ENCODE measurements at regions not wholly inside any gene's neighbourhood (a gene's known extent, or its start where the extent isn't known, plus 50 kb on each side); places are given as distances from the start of the nearest gene placed in this dataset.
"Not testable (repeated sequence)": the region's sequence is repeated elsewhere in the genome, so short reads cannot be mapped to it uniquely, and the experiment has no call there.

DNA sequence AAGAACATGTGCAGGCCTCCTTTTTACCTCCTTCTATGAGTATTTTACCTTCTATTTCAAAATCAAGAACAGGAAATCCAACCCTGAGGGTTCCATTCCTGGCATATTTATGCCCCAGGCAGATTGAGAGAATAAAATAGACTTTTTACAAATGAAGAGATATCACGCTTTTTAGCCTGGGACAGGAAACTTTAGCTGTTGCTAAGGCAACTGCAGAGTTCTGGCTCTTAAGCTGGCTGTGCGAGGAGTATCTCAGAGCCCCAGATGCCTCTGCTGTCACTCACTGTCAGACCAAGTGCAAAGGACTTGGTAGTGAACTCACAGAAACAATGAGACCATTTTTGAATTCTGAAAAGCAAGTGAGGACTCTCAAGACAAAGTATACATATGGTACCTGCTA lies 69.5 kb upstream of the HSPB3 start:
- no peak overlapping the region for H3K4me3 ChIP-seq (ENCODE audit: low read length in 2 of 2)
- H3K4me1 ChIP-seq (ENCODE audit: insufficient read depth, low read length) = no peaks in the 10 kb centered on the region
- Mint-ChIP-seq H3K27ac (no peak overlapping the region), H3K4me3 (no peak overlapping the region), H3K27me3 (peaks cover 8 to 9% of the 10 kb centered on the region in 2 donors), H3K9me3 (peaks cover 0 to 5% (median 0%) of the 10 kb centered on the region in 8 donors), H3K36me3 (no peaks in the 10 kb centered on the region), H3K4me1 (no peaks in the 10 kb centered on the region)
- POLR2A ChIA-PET (ENCODE audit: partially characterized antibody) = no interaction called here
- intact Hi-C loops (cut with micrococcal nuclease) = no loop called here
- no peak for DNase-seq
- no peaks in the 10 kb centered on the region for H3K36me3 ChIP-seq (ENCODE audit: insufficient read depth, low read length)
- H3K27ac ChIP-seq (ENCODE audit: low read depth, low read length) = no peak overlapping the region
- H3K9me3 ChIP-seq (ENCODE audit: control insufficient read depth in 1 of 2, low read length in 2 of 2) = no peaks in the 10 kb centered on the region
- CTCF ChIA-PET (ENCODE audit: partially characterized antibody) = interaction anchor here (0.8 kb wide), 1 partner anchor 14 kb away, joined by 3 read pairs; no protein-coding TSS in a partner anchor
- H3K27me3 ChIP-seq (ENCODE audit: insufficient read depth, low read length) = no peaks in the 10 kb centered on the region

DNA sequence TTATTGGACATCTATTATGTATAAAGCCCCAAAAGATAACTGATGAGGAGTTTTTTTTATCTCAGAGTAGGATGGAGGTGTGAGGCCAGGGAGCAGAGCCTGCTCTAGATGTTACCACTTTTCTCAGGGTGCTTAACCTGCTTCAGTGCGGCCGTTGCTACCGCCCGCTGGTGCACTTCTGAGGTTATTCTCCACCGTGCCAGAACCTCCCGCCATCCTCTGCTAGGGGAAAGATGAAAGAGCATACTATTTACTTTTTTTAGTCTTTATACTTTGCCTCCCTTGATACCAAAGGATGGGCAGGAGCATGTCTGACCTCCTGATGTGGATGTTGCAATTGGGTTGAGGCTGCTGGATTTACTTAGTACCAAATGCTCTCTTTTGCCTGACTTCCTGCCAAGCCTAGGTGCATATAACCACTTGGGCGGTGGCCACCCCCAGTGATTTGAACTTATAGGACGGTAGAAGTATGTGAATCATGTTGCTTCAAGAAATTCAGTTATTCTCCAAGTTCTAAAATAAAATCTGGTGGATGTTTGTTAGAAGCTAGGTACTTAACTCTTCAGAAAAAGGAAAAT lies 71.1 kb upstream of the HSPB3 start:
- Histone ChIP-seq H3K4me1 (ENCODE audit: insufficient read depth, low read length) (no peaks in the 10 kb centered on the region), H3K27ac (ENCODE audit: low read depth, low read length) (no peak overlapping the region), H3K36me3 (ENCODE audit: insufficient read depth, low read length) (no peaks in the 10 kb centered on the region), H3K9me3 (ENCODE audit: control insufficient read depth in 1 of 2, low read length in 2 of 2) (no peaks in the 10 kb centered on the region), H3K27me3 (ENCODE audit: insufficient read depth, low read length) (no peaks in the 10 kb centered on the region), H3K4me3 (ENCODE audit: low read length in 2 of 2) (no peak overlapping the region)
- Mint-ChIP-seq H3K4me1 (no peaks in the 10 kb centered on the region), H3K4me3 (no peak overlapping the region), H3K27me3 (peaks cover 10% of the 10 kb centered on the region in 2 donors), H3K36me3 (no peaks in the 10 kb centered on the region), H3K9me3 (peaks cover 0 to 5% (median 0%) of the 10 kb centered on the region in 8 donors), H3K27ac (no peak overlapping the region)
- ChIA-PET CTCF (ENCODE audit: partially characterized antibody) (no interaction called here), POLR2A (ENCODE audit: partially characterized antibody) (no interaction called here)
- no peak for DNase-seq
- intact Hi-C loops (cut with micrococcal nuclease) = no loop called here

DNA sequence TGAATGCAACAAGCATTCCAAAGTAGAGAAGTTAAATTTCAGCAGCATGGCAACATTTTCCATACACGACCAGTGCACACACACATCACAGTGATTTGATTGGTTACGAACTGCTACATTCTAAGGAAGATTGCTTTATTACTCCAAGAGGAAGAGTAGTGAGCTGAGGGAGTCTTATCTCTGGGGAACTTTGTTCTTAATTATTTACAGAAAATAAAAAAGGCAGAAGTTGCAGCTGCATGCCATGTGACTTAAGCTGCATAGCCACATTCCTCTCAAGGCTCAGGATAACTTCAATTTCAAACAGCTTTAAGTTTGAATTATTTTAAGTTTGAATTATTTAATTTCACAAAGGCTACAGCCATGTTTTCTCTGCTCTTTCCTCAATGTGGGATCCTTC lies 71.6 kb upstream of the HSPB3 start:
- intact Hi-C loops (cut with micrococcal nuclease) = no loop called here
- POLR2A ChIA-PET (ENCODE audit: partially characterized antibody) = no interaction called here
- no peaks in the 10 kb centered on the region for H3K36me3 ChIP-seq (ENCODE audit: insufficient read depth, low read length)
- H3K9me3 ChIP-seq (ENCODE audit: control insufficient read depth in 1 of 2, low read length in 2 of 2) = no peaks in the 10 kb centered on the region
- no peak for DNase-seq
- Mint-ChIP-seq H3K9me3 (peaks cover 0 to 5% (median 0%) of the 10 kb centered on the region in 8 donors), H3K4me3 (no peak overlapping the region), H3K27ac (no peak overlapping the region), H3K4me1 (no peaks in the 10 kb centered on the region), H3K36me3 (no peaks in the 10 kb centered on the region), H3K27me3 (peaks cover 14% of the 10 kb centered on the region in 2 donors)
- no peaks in the 10 kb centered on the region for H3K27me3 ChIP-seq (ENCODE audit: insufficient read depth, low read length)
- no peak overlapping the region for H3K4me3 ChIP-seq (ENCODE audit: low read length in 2 of 2)
- no peaks in the 10 kb centered on the region for H3K4me1 ChIP-seq (ENCODE audit: insufficient read depth, low read length)
- CTCF ChIA-PET (ENCODE audit: partially characterized antibody) = no interaction called here
- no peak overlapping the region for H3K27ac ChIP-seq (ENCODE audit: low read depth, low read length)

DNA sequence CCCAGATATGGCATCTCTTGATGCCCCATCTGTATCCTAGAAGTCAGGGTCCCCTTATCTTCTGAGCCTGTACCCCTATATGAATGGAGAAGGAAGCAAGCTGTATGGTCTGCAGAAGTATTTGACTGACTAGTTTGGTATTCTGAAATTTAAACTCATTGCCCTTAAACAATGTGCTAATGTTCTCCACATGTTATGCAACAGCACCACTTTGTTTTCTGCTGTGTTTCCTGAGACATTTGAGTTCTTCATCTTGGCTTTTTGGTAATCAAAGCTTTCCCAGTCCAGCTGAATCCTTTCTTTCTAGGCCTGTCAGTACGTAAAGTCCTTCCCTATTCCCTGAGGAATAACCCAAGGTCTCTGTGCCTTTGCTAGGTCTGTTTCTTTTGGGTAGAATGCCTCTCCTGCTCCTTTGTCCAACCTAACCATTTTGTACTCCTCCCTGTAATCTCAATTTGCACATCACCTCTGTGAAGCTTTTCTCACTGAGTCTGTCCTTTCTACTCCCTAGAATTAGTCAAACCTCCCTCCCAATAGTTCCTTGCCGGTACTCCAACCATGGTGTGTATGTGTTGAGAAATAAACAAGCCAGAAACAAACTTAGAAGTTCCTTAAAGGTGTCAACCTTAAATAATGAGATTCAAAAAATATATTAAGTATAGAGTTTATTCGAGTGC lies 72.1 kb upstream of the HSPB3 start:
- CTCF ChIA-PET (ENCODE audit: partially characterized antibody) = no interaction called here
- H3K27me3 ChIP-seq (ENCODE audit: insufficient read depth, low read length) = no peaks in the 10 kb centered on the region
- H3K9me3 Mint-ChIP-seq = peaks cover 0 to 5% (median 0%) of the 10 kb centered on the region in 8 donors
- no peak overlapping the region for H3K4me3 Mint-ChIP-seq
- H3K4me1 Mint-ChIP-seq = no peaks in the 10 kb centered on the region
- no peak overlapping the region for H3K27ac Mint-ChIP-seq
- no peaks in the 10 kb centered on the region for H3K36me3 Mint-ChIP-seq
- no peaks in the 10 kb centered on the region for H3K9me3 ChIP-seq (ENCODE audit: control insufficient read depth in 1 of 2, low read length in 2 of 2)
- intact Hi-C loops (cut with micrococcal nuclease) = no loop called here
- no peak overlapping the region for H3K4me3 ChIP-seq (ENCODE audit: low read length in 2 of 2)
- POLR2A ChIA-PET (ENCODE audit: partially characterized antibody) = no interaction called here
- H3K36me3 ChIP-seq (ENCODE audit: insufficient read depth, low read length) = no peaks in the 10 kb centered on the region
- H3K27me3 Mint-ChIP-seq = peaks cover 14 to 16% of the 10 kb centered on the region in 2 donors
- H3K4me1 ChIP-seq (ENCODE audit: insufficient read depth, low read length) = no peaks in the 10 kb centered on the region
- no peak overlapping the region for H3K27ac ChIP-seq (ENCODE audit: low read depth, low read length)
- DNase-seq = no peak

DNA sequence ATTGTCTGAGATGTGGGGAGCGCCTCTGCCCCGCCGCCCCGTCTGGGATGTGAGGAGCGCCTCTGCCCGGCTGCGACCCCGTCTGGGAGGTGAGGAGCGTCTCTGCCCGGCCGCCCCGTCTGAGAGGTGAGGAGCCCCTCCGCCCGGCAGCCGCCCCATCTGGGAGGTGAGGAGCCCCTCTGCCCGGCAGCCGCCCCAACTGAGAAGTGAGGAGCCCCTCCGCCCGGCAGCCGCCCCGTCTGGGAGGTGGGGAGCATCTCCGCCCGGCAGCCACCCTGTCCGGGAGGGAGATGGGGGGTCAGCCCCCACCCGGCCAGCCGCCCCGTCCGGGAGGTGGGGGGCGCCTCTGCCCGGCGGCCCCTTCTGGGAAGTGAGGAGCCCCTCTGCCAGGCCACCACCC lies 70.9 kb upstream of the ARL15 start:
- intact Hi-C loops (cut with micrococcal nuclease); H3K9me3 ChIP-seq (ENCODE audit: control insufficient read depth in 1 of 2, low read length in 2 of 2); H3K27me3 ChIP-seq (ENCODE audit: insufficient read depth, low read length); H3K4me1 Mint-ChIP-seq; POLR2A ChIA-PET (ENCODE audit: partially characterized antibody); CTCF ChIA-PET (ENCODE audit: partially characterized antibody); H3K4me3 ChIP-seq (ENCODE audit: low read length in 2 of 2); H3K4me1 ChIP-seq (ENCODE audit: insufficient read depth, low read length); H3K27ac Mint-ChIP-seq; H3K36me3 ChIP-seq (ENCODE audit: insufficient read depth, low read length); H3K4me3 Mint-ChIP-seq; H3K36me3 Mint-ChIP-seq; H3K27ac ChIP-seq (ENCODE audit: low read depth, low read length): not testable (repeated sequence)
- peaks cover 16 to 21% of the 10 kb centered on the region in 2 donors for H3K27me3 Mint-ChIP-seq
- H3K9me3 Mint-ChIP-seq = peaks cover 0 to 10% (median 4%) of the 10 kb centered on the region in 8 donors
- DNase-seq = peak in 1 of 5 donors; percentile 1

DNA sequence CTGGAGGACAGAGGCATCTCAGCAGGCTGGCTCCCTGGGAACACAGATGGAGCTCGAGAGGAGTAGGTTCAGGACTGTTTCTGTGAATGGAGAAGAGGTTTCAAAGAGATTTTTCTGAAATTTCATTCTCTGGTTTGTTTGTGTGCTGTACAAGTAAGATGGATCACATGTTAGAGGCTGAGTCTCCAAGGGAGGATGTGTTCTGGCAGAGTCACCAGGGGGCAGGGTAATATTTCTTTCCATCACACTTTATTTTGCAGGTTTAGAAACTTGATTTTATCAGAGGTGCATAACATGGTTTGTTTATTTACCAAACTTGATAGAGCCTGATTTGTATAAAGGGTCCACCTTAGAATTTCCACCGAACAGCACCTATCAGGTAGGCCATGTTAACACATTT lies 69.2 kb upstream of the ARL15 start:
- Histone ChIP-seq H3K36me3 (ENCODE audit: insufficient read depth, low read length) (no peaks in the 10 kb centered on the region), H3K4me3 (ENCODE audit: low read length in 2 of 2) (no peak overlapping the region), H3K4me1 (ENCODE audit: insufficient read depth, low read length) (no peaks in the 10 kb centered on the region), H3K27me3 (ENCODE audit: insufficient read depth, low read length) (no peaks in the 10 kb centered on the region), H3K9me3 (ENCODE audit: control insufficient read depth in 1 of 2, low read length in 2 of 2) (no peaks in the 10 kb centered on the region), H3K27ac (ENCODE audit: low read depth, low read length) (no peak overlapping the region)
- H3K27me3 Mint-ChIP-seq = peaks cover 25 to 27% of the 10 kb centered on the region in 2 donors
- ChIA-PET CTCF (ENCODE audit: partially characterized antibody) (no interaction called here), POLR2A (ENCODE audit: partially characterized antibody) (no interaction called here)
- H3K4me3 Mint-ChIP-seq = no peak overlapping the region
- intact Hi-C loops (cut with micrococcal nuclease) = no loop called here
- H3K36me3 Mint-ChIP-seq = no peaks in the 10 kb centered on the region
- DNase-seq = no peak
- H3K9me3 Mint-ChIP-seq = peaks cover 0 to 10% (median 4%) of the 10 kb centered on the region in 8 donors
- H3K27ac Mint-ChIP-seq = no peak overlapping the region
- H3K4me1 Mint-ChIP-seq = no peaks in the 10 kb centered on the region

DNA sequence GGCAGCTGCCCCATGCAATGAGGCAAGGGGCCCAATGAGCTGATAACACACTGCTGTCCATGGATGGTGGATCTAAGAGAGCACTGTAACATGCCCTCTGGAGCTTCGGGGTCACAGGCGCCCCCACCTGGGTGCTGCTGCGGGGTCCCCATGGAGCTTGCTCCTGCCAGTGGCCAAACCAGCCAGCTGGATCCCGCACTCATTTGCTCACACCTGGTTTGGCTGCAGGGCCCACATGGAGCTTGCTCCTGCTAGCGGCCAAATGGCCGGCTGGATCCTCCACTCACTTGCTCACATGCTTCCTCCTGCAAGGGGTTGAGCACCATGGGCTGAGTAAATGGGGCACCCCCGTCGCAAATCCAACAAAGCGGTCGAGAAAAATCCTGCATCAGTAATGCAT lies 68.3 kb upstream of the ARL15 start:
- intact Hi-C loops (cut with micrococcal nuclease) = no loop called here
- Mint-ChIP-seq H3K4me1 (no peaks in the 10 kb centered on the region), H3K9me3 (peaks cover 0 to 10% (median 4%) of the 10 kb centered on the region in 8 donors), H3K4me3 (no peak overlapping the region), H3K27ac (no peak overlapping the region), H3K27me3 (peaks cover 28 to 29% of the 10 kb centered on the region in 2 donors), H3K36me3 (no peaks in the 10 kb centered on the region)
- H3K27ac ChIP-seq (ENCODE audit: low read depth, low read length) = no peak overlapping the region
- no peaks in the 10 kb centered on the region for H3K36me3 ChIP-seq (ENCODE audit: insufficient read depth, low read length)
- ChIA-PET CTCF (ENCODE audit: partially characterized antibody) (no interaction called here), POLR2A (ENCODE audit: partially characterized antibody) (no interaction called here)
- H3K4me1 ChIP-seq (ENCODE audit: insufficient read depth, low read length) = no peaks in the 10 kb centered on the region
- no peak for DNase-seq
- no peaks in the 10 kb centered on the region for H3K27me3 ChIP-seq (ENCODE audit: insufficient read depth, low read length)
- H3K4me3 ChIP-seq (ENCODE audit: low read length in 2 of 2) = no peak overlapping the region
- H3K9me3 ChIP-seq (ENCODE audit: control insufficient read depth in 1 of 2, low read length in 2 of 2) = no peaks in the 10 kb centered on the region

All from CD4-positive, alpha-beta memory T cell (primary cell).